Forelimb muscle (tissue), 1 donor: ENCODE measurements at regions not wholly inside any gene's neighbourhood (a gene's known extent, or its start where the extent isn't known, plus 50 kb on each side); places are given as distances from the start of the nearest gene placed in this dataset.

ENCODE experiments used
- DNase-seq: peaks from one replicate; pipeline ENCODE4 v3.0.0-alpha.2; 2013; ENCODE audit warnings: low read depth

- no peak for DNase-seq
Measured at GRCh38 chr2:208545403-208546042, 138.9 kb downstream of the PTH2R start.

DNA sequence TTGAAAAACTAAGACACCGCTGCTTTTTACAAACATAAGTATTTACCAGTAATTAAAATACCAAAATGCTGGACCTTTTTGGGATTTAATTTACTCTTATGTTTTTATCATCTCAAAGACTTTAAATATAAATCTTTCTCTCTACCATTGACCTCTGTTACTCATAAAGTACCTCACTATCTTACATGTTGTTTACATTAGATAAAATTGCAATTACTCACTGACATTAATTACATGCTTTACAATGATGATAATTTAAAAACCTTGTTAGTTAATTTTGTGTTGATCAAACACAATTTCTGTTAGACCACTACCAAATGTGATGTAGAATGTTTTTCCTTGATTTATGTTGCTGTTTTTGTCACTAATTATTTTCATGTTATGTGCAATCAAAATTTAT is 139.5 kb downstream of the PTH2R start:
- DNase-seq, result no peak

GRCh38 chr2:208546860-208547650 is 140.5 kb downstream of the PTH2R start:
- DNase-seq, result no peak

DNA sequence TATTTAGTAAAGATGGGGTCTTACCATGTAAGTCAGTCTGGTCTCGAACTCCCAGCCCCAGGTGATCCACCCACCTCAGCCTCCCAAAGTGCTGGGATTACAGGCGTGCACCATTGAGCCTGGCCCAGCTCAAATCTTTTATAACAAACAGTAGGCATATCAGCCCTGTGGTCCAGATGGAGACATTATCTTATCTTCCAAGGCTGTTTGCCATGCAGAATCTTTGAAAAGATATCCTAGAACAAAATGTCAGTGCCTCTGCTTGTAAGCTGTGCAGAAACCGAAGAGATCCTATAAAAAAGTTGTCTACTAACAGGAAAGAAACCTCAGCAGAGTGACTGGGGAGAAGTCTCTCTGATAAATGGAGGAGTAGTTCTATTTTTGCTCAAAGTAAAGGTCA is 142.1 kb downstream of the PTH2R start:
- DNase-seq, result no peak

- no peak for DNase-seq
Measured at GRCh38 chr2:208549546-208550158, 143.1 kb downstream of the PTH2R start.

DNA sequence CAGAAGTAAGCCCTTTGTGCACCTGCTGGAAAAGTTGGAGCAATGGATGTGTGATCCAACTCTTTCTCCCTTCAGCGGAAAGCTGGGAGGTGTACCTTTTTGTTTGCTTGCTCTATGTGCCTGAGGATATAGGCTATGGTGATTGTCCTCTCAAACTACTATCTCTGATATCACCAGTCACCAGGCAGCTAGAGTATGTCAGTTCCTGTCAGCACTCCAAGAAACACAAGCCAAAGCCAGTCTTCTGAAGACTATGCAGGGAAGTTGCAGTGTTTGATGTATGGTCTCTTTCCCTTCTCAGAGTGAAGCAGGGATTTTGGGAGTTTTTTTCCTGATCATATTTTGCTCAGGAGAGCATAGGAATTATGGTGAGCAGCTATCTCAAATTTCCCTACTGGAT is 146.4 kb downstream of the PTH2R start:
- no peak for DNase-seq

DNA sequence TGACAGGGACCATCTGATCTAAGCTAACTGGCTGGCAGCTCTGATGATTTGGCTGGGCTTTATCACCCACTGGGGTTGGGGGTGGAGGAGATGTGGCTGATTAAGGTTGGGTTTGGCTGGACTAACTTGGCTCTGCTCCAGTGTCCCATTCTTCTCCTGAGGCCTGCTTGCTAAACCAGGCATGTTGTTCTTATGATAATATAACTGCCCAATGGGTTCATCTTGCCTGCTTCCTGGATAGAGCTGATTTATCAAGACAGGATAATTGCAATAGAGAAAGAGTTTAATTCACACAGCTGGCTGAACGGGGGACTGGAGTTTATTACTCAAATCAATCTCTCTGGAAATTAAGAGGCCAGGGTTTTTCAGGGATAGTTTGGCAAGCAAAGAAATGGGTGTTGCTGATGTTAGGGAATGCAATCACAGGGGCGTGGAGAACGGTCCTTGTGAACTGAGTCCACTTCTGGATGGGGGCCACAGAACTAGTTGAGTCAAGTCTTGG is 150.4 kb downstream of the PTH2R start:
- no peak for DNase-seq

DNA sequence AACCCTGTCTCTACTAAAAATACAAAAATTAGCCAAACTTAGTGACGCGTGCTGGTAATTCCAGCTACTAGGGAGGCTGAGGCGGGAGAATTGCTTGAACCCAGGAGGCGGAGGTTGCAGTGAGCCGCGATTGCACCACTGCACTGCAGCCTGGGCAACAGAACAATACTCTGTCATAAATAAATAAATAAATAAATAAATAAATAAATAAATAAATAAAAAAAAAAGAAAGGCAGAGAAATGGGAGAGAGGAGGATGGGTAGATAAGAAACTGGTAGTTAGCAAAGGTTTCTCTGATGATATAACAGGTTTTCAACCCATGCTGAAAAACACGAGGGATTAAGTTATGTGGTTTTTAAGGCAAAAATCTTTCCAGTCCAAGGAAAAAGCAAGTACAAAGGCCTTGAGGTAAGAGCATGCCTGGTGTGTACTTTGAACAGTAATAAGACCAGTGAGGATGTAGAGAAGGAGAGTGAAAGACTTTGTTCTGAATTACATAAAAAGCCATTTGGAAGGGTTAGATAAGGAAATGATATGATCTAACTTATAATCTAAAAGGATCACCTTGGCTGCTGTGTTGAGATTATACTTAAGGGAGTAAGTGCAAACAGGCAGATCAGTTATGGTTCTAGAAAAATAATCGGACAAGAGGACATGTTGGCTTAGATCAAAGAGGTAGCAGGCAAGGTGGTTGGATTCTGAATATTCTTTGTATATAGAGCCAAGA is 159.3 kb downstream of the PTH2R start:
- DNase-seq, result no peak

DNA sequence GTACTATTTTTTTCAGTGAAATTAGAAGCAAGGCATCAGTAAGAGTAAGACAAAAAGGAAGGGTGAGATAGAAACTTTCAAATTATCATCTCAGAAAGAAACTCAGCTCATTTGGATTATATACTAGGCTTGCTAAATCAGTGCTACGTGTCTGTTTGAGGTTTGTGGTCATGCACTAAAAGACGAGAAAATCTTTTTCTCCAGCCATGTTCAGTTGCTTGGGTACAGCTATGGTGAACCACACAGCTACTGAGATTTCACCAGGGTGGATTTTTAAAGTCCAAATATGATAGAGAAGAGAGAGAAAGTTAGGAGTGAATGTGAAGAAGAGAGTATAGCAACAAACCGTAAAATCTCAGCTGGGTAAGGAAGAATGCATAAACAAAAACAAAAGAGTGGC is 161.6 kb downstream of the PTH2R start:
- no peak for DNase-seq

GRCh38 chr2:208570066-208570465 is 163.5 kb downstream of the PTH2R start:
- DNase-seq, result no peak

DNA sequence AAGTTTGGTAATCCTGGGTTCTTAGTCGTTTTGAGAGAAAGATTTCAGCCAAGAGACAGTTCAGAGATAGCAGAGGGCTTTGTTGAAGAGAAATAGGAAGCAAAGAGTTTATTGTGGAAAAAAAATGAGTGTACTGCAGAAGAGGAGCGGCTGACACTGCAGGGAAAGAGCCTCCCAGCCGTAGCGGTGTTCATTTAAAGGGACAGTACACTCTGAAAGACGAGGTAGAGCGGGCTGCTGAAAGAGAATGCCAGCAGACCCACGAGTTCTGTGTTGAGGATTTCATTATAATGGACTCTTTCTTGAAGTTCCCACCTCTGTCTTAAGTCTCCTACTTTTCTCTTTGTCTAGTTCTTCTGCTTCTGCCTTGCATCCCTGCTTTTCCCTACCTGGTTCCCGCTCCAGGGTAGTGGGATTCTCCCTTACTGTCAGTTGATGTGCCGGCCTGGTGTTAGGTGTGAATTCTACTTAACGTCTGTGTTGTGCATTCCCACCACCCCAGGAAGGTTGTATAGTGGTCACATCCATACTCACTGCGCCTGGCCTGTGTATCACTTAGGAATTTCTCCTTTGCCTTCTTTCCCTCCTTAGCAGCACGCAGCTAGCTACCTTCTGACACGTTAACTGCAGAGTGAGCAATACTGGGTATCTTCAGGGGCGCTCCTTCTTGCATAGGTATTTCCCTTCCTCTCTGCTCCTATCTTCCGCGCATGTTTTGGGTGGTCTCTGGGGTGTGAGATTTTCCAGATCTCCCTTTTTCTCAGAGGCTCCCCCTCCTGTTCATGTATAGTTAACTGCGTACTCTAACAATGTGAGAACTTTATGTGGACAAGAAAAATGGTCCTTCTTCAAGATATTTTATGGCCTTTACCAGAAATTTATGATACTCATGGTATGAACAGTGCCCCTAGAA is 164.5 kb downstream of the PTH2R start:
- DNase-seq, result no peak

- DNase-seq, result no peak
Measured at GRCh38 chr2:208571764-208572131, 165.2 kb downstream of the PTH2R start.

GRCh38 chr2:208573569-208573968 is 167.0 kb downstream of the PTH2R start:
- DNase-seq, result no peak

- no peak for DNase-seq
Measured at GRCh38 chr2:208579678-208580077, 173.1 kb downstream of the PTH2R start.

DNA sequence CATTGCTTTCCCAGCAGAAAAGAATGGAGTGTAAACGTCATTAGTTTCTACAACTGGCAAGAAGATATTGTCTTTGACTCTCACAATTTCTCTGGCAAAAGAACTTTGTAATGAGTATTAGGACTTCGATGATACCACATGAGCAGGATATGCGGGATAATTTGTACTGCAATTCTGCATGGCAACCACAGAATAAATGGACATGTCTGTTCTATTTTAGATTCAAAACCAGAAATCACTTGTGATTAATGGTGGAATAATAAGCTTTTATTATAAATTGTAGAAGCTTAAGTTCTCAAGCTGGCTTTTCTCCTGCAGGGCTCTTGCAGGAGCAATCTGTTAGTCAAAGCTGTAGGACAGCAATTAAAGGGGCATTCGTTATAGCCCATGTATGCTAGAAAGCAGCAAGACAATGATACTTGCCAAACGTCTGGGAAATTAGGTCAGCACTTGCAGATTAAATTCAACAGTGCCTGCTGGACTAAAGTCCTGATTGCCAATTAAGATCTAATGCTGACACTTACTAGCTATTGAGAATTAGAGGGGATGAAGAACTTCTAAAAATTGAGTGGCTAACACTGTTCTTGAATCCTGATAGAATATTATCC is 177.9 kb downstream of the PTH2R start:
- no peak for DNase-seq

DNA sequence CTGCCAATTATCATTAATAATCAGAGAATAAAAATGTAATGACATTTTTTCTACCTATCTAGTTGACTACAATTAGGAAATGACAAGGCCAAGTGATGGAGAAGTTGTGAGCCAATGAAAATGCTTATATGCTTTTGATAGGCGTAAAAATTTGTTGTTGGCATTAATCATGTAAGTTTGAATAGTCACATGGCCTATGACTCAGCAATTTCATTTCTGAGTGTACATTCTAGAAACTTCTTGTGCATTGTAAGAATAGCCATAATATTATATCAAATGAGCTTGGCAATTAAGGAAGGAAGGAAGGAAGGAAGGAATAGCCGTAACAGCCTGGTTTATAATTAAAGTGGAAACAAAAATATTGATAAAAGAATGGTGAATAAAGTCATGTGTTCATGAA is 179.9 kb downstream of the PTH2R start:
- no peak for DNase-seq

DNA sequence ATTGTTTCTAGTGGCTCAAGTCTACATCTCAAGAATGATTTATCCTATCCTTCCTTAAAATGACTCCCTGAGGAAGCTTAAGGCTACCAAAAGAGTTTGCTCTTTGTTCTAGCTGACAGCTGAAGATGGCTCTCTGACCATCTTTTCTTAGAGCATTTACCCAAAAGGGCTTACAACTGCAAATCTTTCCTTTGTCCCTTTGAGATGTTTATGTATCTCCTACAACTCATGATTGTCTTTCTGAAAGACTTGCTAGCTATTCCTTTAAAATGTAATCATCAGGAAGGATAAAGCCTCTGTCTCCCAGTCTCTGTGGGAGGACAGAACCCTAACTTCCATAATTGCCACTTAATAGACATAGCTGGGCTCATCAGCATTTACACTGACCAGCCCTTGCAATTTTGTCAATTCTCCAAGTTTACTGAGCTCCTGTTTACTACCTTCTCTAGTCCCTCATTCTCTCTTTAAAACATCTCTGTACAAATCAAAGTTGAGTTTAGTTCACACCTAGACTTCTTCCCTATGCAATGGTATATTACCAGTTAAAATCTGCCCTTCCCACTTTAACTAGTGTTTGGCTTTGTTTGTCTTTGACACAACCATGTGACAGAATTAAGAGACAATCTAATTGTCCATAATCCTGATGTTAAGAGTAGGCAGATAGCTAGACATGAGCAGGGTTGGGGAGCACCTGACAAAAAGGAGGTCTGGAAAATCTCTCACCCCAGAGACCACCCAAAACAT is 188.2 kb downstream of the PTH2R start:
- DNase-seq, result no peak

GRCh38 chr2:208595386-208596275 is 189.0 kb downstream of the PTH2R start:
- no peak for DNase-seq

- no peak for DNase-seq
Measured at GRCh38 chr2:208607694-208608093, 201.1 kb downstream of the PTH2R start.
